ENCODE measurements at regions not wholly inside any gene's neighbourhood (a gene's known extent, or its start where the extent isn't known, plus 50 kb on each side); places are given as distances from the start of the nearest gene placed in this dataset.

- DNase-seq = no peak
Measured at GRCh38 chr4:24668956-24669355, 84.6 kb upstream of the DHX15 start.

GRCh38 chr4:24669751-24670150 lies 85.4 kb upstream of the DHX15 start:
- no peak for DNase-seq

GRCh38 chr4:24671849-24672248 lies 87.5 kb upstream of the DHX15 start:
- no peak for DNase-seq

GRCh38 chr4:24672880-24673279 lies 88.5 kb upstream of the DHX15 start:
- no peak for DNase-seq

- DNase-seq = no peak
Measured at GRCh38 chr4:24674279-24674678, 89.9 kb upstream of the DHX15 start.

- DNase-seq = no peak
Measured at GRCh38 chr4:24675721-24676389, 91.5 kb upstream of the DHX15 start.

GRCh38 chr4:24677909-24678308 lies 93.6 kb upstream of the DHX15 start:
- DNase-seq = no peak

- no peak for DNase-seq
Measured at GRCh38 chr4:24680746-24681448, 96.5 kb upstream of the DHX15 start.

GRCh38 chr4:24683116-24683515 lies 98.8 kb upstream of the DHX15 start:
- no peak for DNase-seq

- no peak for DNase-seq
Measured at GRCh38 chr4:24686866-24687692, 102.7 kb upstream of the DHX15 start.

- no peak for DNase-seq
Measured at GRCh38 chr4:24688453-24688852, 104.1 kb upstream of the DHX15 start.

GRCh38 chr4:24689212-24689611 lies 104.9 kb upstream of the DHX15 start:
- no peak for DNase-seq

- DNase-seq = no peak
Measured at GRCh38 chr4:24690436-24690835, 104.9 kb upstream of the SOD3 start.

GRCh38 chr4:24693636-24694035 lies 101.7 kb upstream of the SOD3 start:
- no peak for DNase-seq

- DNase-seq = no peak
Measured at GRCh38 chr4:24700118-24700517, 95.3 kb upstream of the SOD3 start.

- no peak for DNase-seq
Measured at GRCh38 chr4:24701683-24702082, 93.7 kb upstream of the SOD3 start.

- DNase-seq = no peak
Measured at GRCh38 chr4:24702281-24702680, 93.1 kb upstream of the SOD3 start.

GRCh38 chr4:24703298-24703697 lies 92.1 kb upstream of the SOD3 start:
- no peak for DNase-seq

- no peak for DNase-seq
Measured at GRCh38 chr4:24704149-24704548, 91.2 kb upstream of the SOD3 start.

- no peak for DNase-seq
Measured at GRCh38 chr4:24705016-24705753, 90.2 kb upstream of the SOD3 start.

- no peak for DNase-seq
Measured at GRCh38 chr4:24713604-24714003, 81.8 kb upstream of the SOD3 start.

- no peak for DNase-seq
Measured at GRCh38 chr4:24719615-24720014, 75.8 kb upstream of the SOD3 start.

GRCh38 chr4:24720436-24720835 lies 74.9 kb upstream of the SOD3 start:
- no peak for DNase-seq

Measured in NCI-H446 (cell line).